CD14-positive monocyte (primary cell): ENCODE measurements at regions not wholly inside any gene's neighbourhood (a gene's known extent, or its start where the extent isn't known, plus 50 kb on each side); places are given as distances from the start of the nearest gene placed in this dataset.
"Not testable (repeated sequence)": the region's sequence is repeated elsewhere in the genome, so short reads cannot be mapped to it uniquely, and the experiment has no call there.

ENCODE experiments used
- DNase-seq, 3 donors: peaks; one replicate each; pipeline ENCODE4 v3.0.0-alpha.2; 2011 to 2022
- H2AFZ ChIP-seq: 2 replicates; pipeline ENCODE4 v1.6.0; 2012; ENCODE audit warnings: mild to moderate bottlenecking, low read depth, low read length, inconsistent platforms; ENCODE audit not compliant: insufficient read depth, poor library complexity, severe bottlenecking
- H3K27ac ChIP-seq, 2 donors: 1 replicate in 1 of 2; 2 replicates in 1 of 2; pipeline ENCODE4 v1.5.1; 2012 to 2013; ENCODE audit warnings: low read length in 2 of 2, control low read depth in 1 of 2, inconsistent platforms in 1 of 2, low read depth in 1 of 2, mild to moderate bottlenecking in 1 of 2
- H3K27me3 ChIP-seq, 2 donors: one replicate each; pipeline versions ENCODE4 v1.6.0 to v1.6.1; 2011 to 2013; ENCODE audit warnings: low read length in 2 of 2; ENCODE audit not compliant: control insufficient read depth in 2 of 2, insufficient read depth in 2 of 2
- H3K36me3 ChIP-seq, 2 donors: replicated peaks in 1 of 2; 1 replicate in 1 of 2; 2 replicates in 1 of 2; pipeline versions ENCODE4 v1.5.1 to v1.6.1; 2012 to 2013; ENCODE audit warnings: low read length in 2 of 2, control low read depth in 1 of 2, inconsistent platforms in 1 of 2, mild to moderate bottlenecking in 1 of 2; ENCODE audit not compliant: insufficient read depth in 2 of 2, control insufficient read depth in 1 of 2
- H3K4me1 ChIP-seq, 2 donors: 1 replicate in 1 of 2; 2 replicates in 1 of 2; pipeline versions ENCODE4 v1.5.1 to v1.6.1; 2012 to 2013; ENCODE audit warnings: low read length in 2 of 2, control low read depth in 1 of 2, inconsistent platforms in 1 of 2, mild to moderate bottlenecking in 1 of 2, moderate library complexity in 1 of 2; ENCODE audit not compliant: insufficient read depth in 2 of 2, control insufficient read depth in 1 of 2
- H3K4me2 ChIP-seq: replicated peaks from 2 replicates; pipeline ENCODE3; 2012; ENCODE audit warnings: low read length, moderate library complexity, mild to moderate bottlenecking; ENCODE audit not compliant: poor library complexity, severe bottlenecking; ENCODE audit errors: extremely low read depth
- H3K4me3 ChIP-seq, 3 experiments: fragments of 200-600 bp in 1 of 3; sonication (generic) in 1 of 3; replicated peaks in 1 of 3; 1 replicate in 2 of 3; 2 replicates in 1 of 3; pipeline ENCODE4 v1.5.1; 2011 to 2013; ENCODE audit warnings: low read length in 3 of 3, mild to moderate bottlenecking in 3 of 3, control low read depth in 2 of 3, low read depth in 2 of 3, inconsistent platforms in 1 of 3, moderate library complexity in 1 of 3
- H3K79me2 ChIP-seq: 2 replicates; pipeline ENCODE4 v1.6.0; 2012; ENCODE audit warnings: mild to moderate bottlenecking, control low read depth, inconsistent platforms, low read length, moderate library complexity; ENCODE audit not compliant: insufficient read depth
- H3K9ac ChIP-seq: 2 replicates; pipeline ENCODE4 v1.6.0; 2017; ENCODE audit warnings: low read length, mild to moderate bottlenecking; ENCODE audit not compliant: insufficient read depth, poor library complexity, severe bottlenecking
- H3K9me3 ChIP-seq, 2 donors: replicated peaks in 1 of 2; 1 replicate in 1 of 2; 2 replicates in 1 of 2; pipeline versions ENCODE4 v1.5.1 to v1.6.1; 2012 to 2013; ENCODE audit warnings: low read length in 2 of 2, control low read depth in 1 of 2; ENCODE audit not compliant: control insufficient read depth in 1 of 2, insufficient read depth in 1 of 2
- H4K20me1 ChIP-seq: 2 replicates; pipeline ENCODE4 v1.6.0; 2012; ENCODE audit warnings: mild to moderate bottlenecking, low read length, control low read depth, moderate library complexity; ENCODE audit not compliant: insufficient read depth
- H3K27ac Mint-ChIP-seq, 7 donors: one replicate each; pipeline ENCODE4 v1.8.0; 2020; ENCODE audit warnings: mild to moderate bottlenecking in 7 of 7, mixed read lengths in 7 of 7, moderate library complexity in 6 of 7, inconsistent platforms in 2 of 7
- H3K27me3 Mint-ChIP-seq, 3 donors: one replicate each; pipeline ENCODE4 v1.8.0; 2021 to 2022; ENCODE audit warnings: low read depth in 3 of 3, mild to moderate bottlenecking in 3 of 3, mixed read lengths in 3 of 3, moderate library complexity in 3 of 3, inconsistent platforms in 1 of 3
- H3K36me3 Mint-ChIP-seq, 2 donors: one replicate each; pipeline ENCODE4 v1.8.0; 2020; ENCODE audit warnings: mixed read lengths in 2 of 2, inconsistent platforms in 1 of 2, mild to moderate bottlenecking in 1 of 2
- H3K4me1 Mint-ChIP-seq: one replicate; pipeline ENCODE4 v1.8.0; 2020; ENCODE audit warnings: mild to moderate bottlenecking, mixed read lengths
- H3K4me3 Mint-ChIP-seq, 2 donors: one replicate each; pipeline ENCODE4 v1.8.0; 2020; ENCODE audit warnings: mild to moderate bottlenecking in 2 of 2, mixed read lengths in 2 of 2, moderate library complexity in 1 of 2
- H3K9me3 Mint-ChIP-seq, 7 donors: one replicate each; pipeline ENCODE4 v1.8.0; 2020 to 2022; ENCODE audit warnings: mixed read lengths in 7 of 7, mild to moderate bottlenecking in 6 of 7, moderate library complexity in 6 of 7, inconsistent platforms in 2 of 7
- CTCF ChIP-seq: fragments of 200-600 bp; IDR thresholded peaks from one replicate; pipeline ENCODE4 v1.8.0; 2022; ENCODE audit warnings: antibody characterized with exemption, mild to moderate bottlenecking
- WGBS: methylation state at CpG from one replicate; pipeline ENCODE4 v1.1.5; 2013; ENCODE audit warnings: missing lambda C conversion rate; ENCODE audit not compliant: insufficient coverage; 5-methylcytosine and 5-hydroxymethylcytosine counted together
- intact Hi-C, 2 donors: fragments of 100-400 bp; cut with micrococcal nuclease; formaldehyde crosslinking; loops; one replicate each; pipeline versions ENCODE4 v1.15.0 to v1.15.1; 2023

- no peak overlapping the region for H3K9ac ChIP-seq
- DNase-seq = no peak
- 100% methylated on average over 3 of the region's 6 CpGs for WGBS
Measured at GRCh38 chr2:144770616-144771230, 250.8 kb upstream of the ZEB2 start.

GRCh38 chr2:144760939-144761338 is 241.0 kb upstream of the ZEB2 start:
- H3K9me3 ChIP-seq, H3K4me2 ChIP-seq, H3K9ac ChIP-seq, H3K4me3 Mint-ChIP-seq, H3K4me3 ChIP-seq, H3K4me1 ChIP-seq, H2AFZ ChIP-seq, H3K27me3 ChIP-seq, H3K27ac ChIP-seq, intact Hi-C loops, H3K4me1 Mint-ChIP-seq, H3K27me3 Mint-ChIP-seq, H3K36me3 Mint-ChIP-seq, DNase-seq, H4K20me1 ChIP-seq, H3K36me3 ChIP-seq, H3K27ac Mint-ChIP-seq, H3K79me2 ChIP-seq: not testable (repeated sequence)
- no CpG with 5 or more reads among the region's 2 CpGs for WGBS
- H3K9me3 Mint-ChIP-seq = peaks cover 5 to 11% (median 7%) of the 10 kb centered on the region in 7 donors

More at GRCh38 chr2:144770616-144771230, 250.8 kb upstream of the ZEB2 start:
- no peaks in the 10 kb centered on the region for H3K79me2 ChIP-seq
- Mint-ChIP-seq H3K36me3 (peaks cover 0 to 2% of the 10 kb centered on the region in 2 donors), H3K9me3 (peaks cover 0 to 3% (median 2%) of the 10 kb centered on the region in 7 donors), H3K27ac (no peak overlapping the region), H3K4me1 (peaks cover 15% of the 10 kb centered on the region), H3K27me3 (no peaks in the 10 kb centered on the region), H3K4me3 (no peak overlapping the region)
- TF ChIP-seq CTCF = no peak
- no peaks in the 10 kb centered on the region for H4K20me1 ChIP-seq
- H3K36me3 ChIP-seq = no peaks in the 10 kb centered on the region
- H3K4me3 ChIP-seq = no peak overlapping the region
- peaks cover 7 to 24% of the 10 kb centered on the region in 2 donors for H3K4me1 ChIP-seq
- H3K27ac ChIP-seq = no peak overlapping the region
- H3K4me2 ChIP-seq = no peak overlapping the region
- H2AFZ ChIP-seq = no peak overlapping the region
- intact Hi-C loops = loop anchor here in 1 of 2 donors (5.0 kb wide), 1 partner anchor 148 kb away; no protein-coding TSS in a partner anchor
- H3K9me3 ChIP-seq = no peaks in the 10 kb centered on the region
- no peaks in the 10 kb centered on the region for H3K27me3 ChIP-seq
